ENCODE measurements at regions not wholly inside any gene's neighbourhood (a gene's known extent, or its start where the extent isn't known, plus 50 kb on each side); places are given as distances from the start of the nearest gene placed in this dataset.

GRCh38 chr5:67693956-67694809, 497.6 kb upstream of the CD180 start:
- Histone ChIP-seq H2AFZ (ENCODE audit: low read depth, low read length, poor library complexity, severe bottlenecking) (no peak overlapping the region), H3K4me1 (ENCODE audit: control insufficient read depth in 1 of 2, insufficient read depth in 2 of 2, low read length in 2 of 2) (no peaks in the 10 kb centered on the region), H3K9me3 (ENCODE audit: control insufficient read depth in 1 of 2, insufficient read depth in 1 of 2, low read depth in 1 of 2, low read length in 2 of 2) (no peaks in the 10 kb centered on the region), H3K9ac (ENCODE audit: low read length) (no peak overlapping the region), H3K4me2 (ENCODE audit: low read length) (no peak overlapping the region), H3K27me3 (ENCODE audit: insufficient read depth, low read length) (no peaks in the 10 kb centered on the region), H3K4me3 (replicated peaks in 1 of 2; ENCODE audit: low read depth in 1 of 2, low read length in 2 of 2) (no peak overlapping the region), H3K9me2 (ENCODE audit: insufficient read depth) (no peaks in the 10 kb centered on the region), H4K20me1 (ENCODE audit: insufficient read depth) (no peaks in the 10 kb centered on the region), H3K36me3 (ENCODE audit: control insufficient read depth in 1 of 2, insufficient read depth in 2 of 2, low read length in 2 of 2) (no peaks in the 10 kb centered on the region), H3K79me2 (ENCODE audit: insufficient read depth, low read length) (no peaks in the 10 kb centered on the region), H3K27ac (ENCODE audit: low read depth, low read length) (no peak overlapping the region)
- ATAC-seq = no peak
- POLR2A ChIA-PET = no interaction called here
- no peak for TF ChIP-seq CBX3 (IDR thresholded peaks at IDR 0.05; ENCODE audit: low read depth)
- no peak for TF ChIP-seq FOSL1 (IDR thresholded peaks at IDR 0.05; ENCODE audit: low read depth)
- no peak for TF ChIP-seq ZNF274 (IDR thresholded peaks at IDR 0.05; ENCODE audit: low read depth, low read length)
- TF ChIP-seq EZH2 (IDR thresholded peaks at IDR 0.05) = no peak
- TF ChIP-seq MAX (IDR thresholded peaks at IDR 0.05) = no peak
- TF ChIP-seq ZBTB33 (IDR thresholded peaks at IDR 0.05; ENCODE audit: extremely low read depth, insufficient replicate concordance, low read length) = no peak
- no peak for TF ChIP-seq CTCF (IDR thresholded peaks at IDR 0.05 in 2 of 3, conservative IDR thresholded peaks at IDR 0.05 in 1 of 3; ENCODE audit: borderline replicate concordance in 1 of 3, insufficient read depth in 1 of 3, low read depth in 2 of 3, low read length in 2 of 3)
- no peak for TF ChIP-seq TCF7L2 (IDR thresholded peaks at IDR 0.05; ENCODE audit: borderline replicate concordance, extremely low read depth, insufficient read depth, insufficient read length)
- no peak for TF ChIP-seq SP1 (IDR thresholded peaks at IDR 0.05; ENCODE audit: low read depth)
- TF ChIP-seq ZFX (IDR thresholded peaks at IDR 0.05) = no peak
- TF ChIP-seq YY1 (IDR thresholded peaks at IDR 0.05; ENCODE audit: extremely low read depth, insufficient replicate concordance, low read depth, low read length) = no peak
- no peak for TF ChIP-seq RAD21 (IDR thresholded peaks at IDR 0.05; ENCODE audit: low read depth)
- no peak for TF ChIP-seq ATF3 (IDR thresholded peaks at IDR 0.05)
- TF ChIP-seq JUND (IDR thresholded peaks at IDR 0.05) = no peak
- no peak for TF ChIP-seq SIN3A (IDR thresholded peaks at IDR 0.05; ENCODE audit: low read depth)
- TF ChIP-seq REST (IDR thresholded peaks at IDR 0.05; ENCODE audit: low read depth) = no peak
- TF ChIP-seq POLR2A (IDR thresholded peaks at IDR 0.05; ENCODE audit: borderline replicate concordance, extremely low read depth, insufficient read depth, insufficient read length) = no peak
- intact Hi-C loops (cut with micrococcal nuclease) = no loop called here
- no TSS peak for BruUV-seq (replicated peaks)
- no peak for DNase-seq (ENCODE audit: low read depth, low spot score)
- CTCF ChIA-PET = no interaction called here
- RAD21 ChIA-PET (ENCODE audit: low non-redundant PET in 1 of 2, low total read pairs in 2 of 2, uncharacterized antibody in 2 of 2, unreplicated experiment in 2 of 2) = no interaction called here
